K562 (cell line): ENCODE measurements at regions not wholly inside any gene's neighbourhood (a gene's known extent, or its start where the extent isn't known, plus 50 kb on each side); places are given as distances from the start of the nearest gene placed in this dataset.

Experiments
- ATAC-seq: fragments of 200-7000 bp; cut with Tn5 transposase; 3 replicates; pipeline ENCODE4 v1.9.1; 2020; ENCODE audit warnings: moderate library complexity
- BruUV-seq: library from RNA; stranded (reverse); fragments of 400-500 nt; replicated peaks from 2 replicates; lab custom pipeline; 2021; lab: Mats Ljungman, UMichigan
- CTCF ChIA-PET: fragments of 300-600 bp; formaldehyde crosslinking; extraction: SDS; loops from one replicate; lab custom pipeline; 2021; ENCODE audit warnings: low intra/inter-chr PET ratio; lab: Yijun Ruan, JAX
- POLR2A ChIA-PET: fragments of 300-600, 350-650 bp; sonication (Branson Sonifier 250); formaldehyde crosslinking; extraction: SDS; loops from one replicate; lab custom pipeline; 2021; ENCODE audit warnings: antibody characterized with exemption, inconsistent platforms; lab: Yijun Ruan, JAX
- DNase-seq, 4 experiments: peaks; one replicate each; pipeline versions ENCODE4 v3.0.0 to v3.0.0-alpha.2; 2011 to 2018; ENCODE audit warnings: low spot score in 3 of 4, mixed read lengths in 3 of 4; ENCODE audit errors: extremely low read depth in 1 of 4
- FAIRE-seq: peaks from 2 replicates; lab custom pipeline; 2011; peaks lifted over from hg19 to GRCh38; lab: Jason Lieb, UNC
- H2AFZ ChIP-seq: 2 replicates; pipeline ENCODE4 v1.6.0; 2011; ENCODE audit warnings: low read depth, low read length, control low read depth, inconsistent platforms
- H3K27ac ChIP-seq: fragments of 200-600 bp; 3 replicates; pipeline ENCODE4 v1.8.0; 2011; ENCODE audit warnings: low read depth, mild to moderate bottlenecking, control low read depth, inconsistent platforms, low read length, moderate library complexity, mixed read lengths; ENCODE audit errors: extremely low read depth
- H3K27me3 ChIP-seq, 2 experiments: fragments of 300-600 bp in 1 of 2; 2 replicates in 1 of 2; 3 replicates in 1 of 2; pipeline versions ENCODE4 v1.6.0 to v1.8.0; 2011; ENCODE audit warnings: inconsistent platforms in 2 of 2, low read length in 2 of 2, mild to moderate bottlenecking in 1 of 2, mixed read lengths in 1 of 2, moderate library complexity in 1 of 2; ENCODE audit not compliant: control insufficient read depth in 2 of 2, insufficient read depth in 2 of 2
- H3K36me3 ChIP-seq: fragments of 300-600 bp; 3 replicates; pipeline ENCODE4 v1.8.0; 2011; ENCODE audit warnings: mild to moderate bottlenecking, low read length, inconsistent platforms; ENCODE audit not compliant: control insufficient read depth, insufficient read depth
- H3K4me1 ChIP-seq, 2 experiments: fragments of 200-600 bp in 1 of 2; replicated peaks in 1 of 2; 2 replicates in 1 of 2; 3 replicates in 1 of 2; pipeline versions ENCODE4 v1.5.1 to v1.8.0; 2011; ENCODE audit warnings: inconsistent platforms in 2 of 2, low read length in 2 of 2, mild to moderate bottlenecking in 1 of 2, mixed read lengths in 1 of 2, moderate library complexity in 1 of 2; ENCODE audit not compliant: control insufficient read depth in 2 of 2, insufficient read depth in 2 of 2
- H3K4me2 ChIP-seq: 2 replicates; pipeline ENCODE4 v1.6.1; 2011; ENCODE audit warnings: low read length, control low read depth, inconsistent platforms, mixed read lengths; ENCODE audit not compliant: insufficient read depth
- H3K4me3 ChIP-seq: fragments of 200-600 bp; sonication (generic), shearing (Covaris generic); 2 replicates; pipeline ENCODE4 v1.5.1; 2016; ENCODE audit warnings: control low read depth, inconsistent platforms
- H3K79me2 ChIP-seq: fragments of 200-600 bp; 3 replicates; pipeline ENCODE4 v1.8.0; 2011; ENCODE audit warnings: low read length, inconsistent platforms; ENCODE audit not compliant: control insufficient read depth, insufficient read depth
- H3K9ac ChIP-seq, 2 experiments: 2 replicates each; pipeline versions ENCODE4 v1.6.0 to v1.6.1; 2011; ENCODE audit warnings: low read depth in 2 of 2, low read length in 2 of 2, control low read depth in 1 of 2, inconsistent platforms in 1 of 2, mild to moderate bottlenecking in 1 of 2, mixed read lengths in 1 of 2; ENCODE audit not compliant: insufficient read depth in 1 of 2
- H3K9me1 ChIP-seq: one replicate; pipeline ENCODE4 v1.6.0; 2011; ENCODE audit warnings: inconsistent platforms, mild to moderate bottlenecking, low read length, moderate library complexity; ENCODE audit not compliant: control insufficient read depth, insufficient read depth
- H3K9me3 ChIP-seq: replicated peaks from 2 replicates; pipeline ENCODE4 v1.5.1; 2011; ENCODE audit warnings: low read depth, low read length, inconsistent platforms; ENCODE audit not compliant: control insufficient read depth, insufficient read depth
- H4K20me1 ChIP-seq: replicated peaks from 2 replicates; pipeline ENCODE4 v1.6.1; 2011; ENCODE audit warnings: low read length, inconsistent platforms, mixed read lengths; ENCODE audit not compliant: control insufficient read depth, insufficient read depth
- ARID2 ChIP-seq: fragments of 450-650 bp; IDR thresholded peaks from 2 replicates; pipeline ENCODE4 v1.6.1; 2017; ENCODE audit warnings: antibody characterized with exemption, mild to moderate bottlenecking
- FUS ChIP-seq: fragments of 200-400 bp; formaldehyde crosslinking; optimal IDR thresholded peaks from 2 replicates; pipeline ENCODE3; 2017; ENCODE audit warnings: low read depth, low read length
- MLX ChIP-seq, 2 experiments: fragments of 450-650 bp in 1 of 2; sonication (generic) in 1 of 2; formaldehyde crosslinking; conservative IDR thresholded peaks; 2 replicates each; pipeline versions ENCODE4 v1.4.0 to v1.8.1; 2020 to 2022; ENCODE audit warnings: mild to moderate bottlenecking in 1 of 2, missing genetic modification reagents in 1 of 2
- NEUROD1 ChIP-seq: fragments of 150-350 bp; IDR thresholded peaks from 2 replicates; pipeline ENCODE4 v1.6.1; 2014; ENCODE audit warnings: borderline replicate concordance, low read length, low read depth; ENCODE audit not compliant: partially characterized antibody
- NUFIP1 ChIP-seq: fragments of 450-650 bp; IDR thresholded peaks from 2 replicates; pipeline ENCODE4 v1.6.1; 2018; ENCODE audit not compliant: partially characterized antibody
- PML ChIP-seq: IDR thresholded peaks from 2 replicates; pipeline ENCODE4 v1.6.1; 2012; ENCODE audit warnings: low read length, inconsistent platforms
- RAD21 ChIP-seq, 2 experiments: fragments of 250-450 bp in 1 of 2; fragments of 450-650 bp in 1 of 2; sonication (Bioruptor Pico) in 1 of 2; formaldehyde crosslinking in 1 of 2; IDR thresholded peaks in 1 of 2; conservative IDR thresholded peaks in 1 of 2; 2 replicates each; pipeline versions ENCODE4 v1.4.0 to v1.8.0; 2020 to 2022; ENCODE audit warnings: mild to moderate bottlenecking in 2 of 2, moderate library complexity in 1 of 2
- RBM39 ChIP-seq: fragments of 200-400 bp; formaldehyde crosslinking; optimal IDR thresholded peaks from 2 replicates; pipeline ENCODE3; 2018; ENCODE audit warnings: low read depth, low read length
- RNF2 ChIP-seq: sonication (generic); IDR thresholded peaks from 2 replicates; pipeline ENCODE4 v1.6.1; 2016
- SMARCB1 ChIP-seq: IDR thresholded peaks from 2 replicates; pipeline ENCODE4 v1.6.1; 2011; ENCODE audit warnings: improper control_type of control experiment, low read depth; ENCODE audit not compliant: insufficient read length
- SMC3 ChIP-seq: conservative IDR thresholded peaks from 2 replicates; pipeline ENCODE4 v1.6.1; 2011; ENCODE audit warnings: low read depth, low read length, improper control_type of control experiment; ENCODE audit not compliant: insufficient read depth
- ZBTB9 ChIP-seq: fragments of 450-650 bp; formaldehyde crosslinking; IDR thresholded peaks from 2 replicates; pipeline ENCODE4 v1.4.0; 2020; ENCODE audit warnings: mild to moderate bottlenecking, moderate library complexity
- ZNF134 ChIP-seq: fragments of 250-450 bp; sonication (Bioruptor Pico); conservative IDR thresholded peaks from 2 replicates; pipeline ENCODE4 v1.4.0; 2020
- ZNF324 ChIP-seq: fragments of 250-450 bp; sonication (Bioruptor Pico); IDR thresholded peaks from 2 replicates; pipeline ENCODE4 v1.4.0; 2020; ENCODE audit warnings: mild to moderate bottlenecking
- WGBS: fragments of 100-300 bp; shearing (Covaris generic); methylation state at CpG from one replicate; pipeline ENCODE4 v1.1.6; 2016; ENCODE audit warnings: low coverage, mixed read lengths; ENCODE audit not compliant: insufficient coverage; ENCODE audit errors: missing lambda C conversion rate; 5-methylcytosine and 5-hydroxymethylcytosine counted together
- in situ Hi-C: fragments of 300-500 bp; cut with MboI; formaldehyde crosslinking; loops from 4 replicates; pipeline ENCODE4 v1.15.0; 2018; ENCODE audit warnings: inconsistent platforms, mixed read lengths
- intact Hi-C: fragments of 100-400 bp; cut with micrococcal nuclease; formaldehyde crosslinking; loops from 2 replicates; pipeline ENCODE4 v1.14.2; 2022
- TF ChIP-seq, protein P1 (sequence below): fragments of 250-450 bp; sonication (Bioruptor Pico); IDR thresholded peaks from 2 replicates; pipeline ENCODE4 v1.4.0; 2020; ENCODE audit warnings: mild to moderate bottlenecking, moderate library complexity
- TF ChIP-seq, protein P2 (sequence below), 3 experiments: IDR thresholded peaks in 2 of 3; conservative IDR thresholded peaks in 1 of 3; 2 replicates each; pipeline ENCODE4 v1.5.1; 2011 to 2012; ENCODE audit warnings: low read length in 3 of 3, mild to moderate bottlenecking in 3 of 3, control low read depth in 2 of 3, improper control_type of control experiment in 1 of 3, inconsistent platforms in 1 of 3, low read depth in 1 of 3, mixed read lengths in 1 of 3, moderate library complexity in 1 of 3; ENCODE audit not compliant: insufficient read depth in 2 of 3

DNA sequence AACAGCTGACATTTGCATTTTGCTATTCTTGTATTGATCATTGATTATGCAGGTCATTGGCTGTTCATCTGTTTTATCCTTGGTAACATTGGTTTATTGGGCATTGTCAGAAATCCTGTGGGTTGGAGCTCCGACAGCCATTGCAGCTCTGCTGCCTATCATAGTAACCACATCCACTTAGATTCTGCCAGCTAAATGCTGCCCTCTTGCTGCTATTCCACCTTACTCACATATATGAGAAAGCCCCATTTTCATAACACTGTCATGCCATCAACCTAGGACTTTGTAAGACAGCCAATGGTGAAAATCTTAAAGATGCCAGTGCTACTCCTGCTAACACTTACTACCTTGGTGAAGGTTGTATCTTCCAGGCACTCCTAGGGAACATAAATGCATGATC lies 187.3 kb upstream of the CXCL13 start:
- Histone ChIP-seq H3K4me1 (no peaks in the 10 kb centered on the region), H3K9ac (no peak overlapping the region), H3K4me3 (no peak overlapping the region), H2AFZ (no peak overlapping the region), H3K36me3 (no peaks in the 10 kb centered on the region), H3K27ac (no peak overlapping the region), H3K4me2 (no peak overlapping the region), H3K27me3 (peaks cover 0 to 12% of the 10 kb centered on the region in 2 experiments; a peak in 2 of 5 replicates), H3K9me3 (no peaks in the 10 kb centered on the region), H3K9me1 (no peaks in the 10 kb centered on the region), H3K79me2 (no peaks in the 10 kb centered on the region), H4K20me1 (no peaks in the 10 kb centered on the region)
- CTCF ChIA-PET = no interaction called here
- intact Hi-C loops = no loop called here
- FAIRE-seq (no peak), DNase-seq (no peak), ATAC-seq (no peak)
- in situ Hi-C loops = no loop called here
- no peak for TF ChIP-seq ZBTB9 (CRISPR knock-in tag)
- 0 out of 2 replicates have a peak, but pooled peaks have one; percentile 10 for TF ChIP-seq SMC3
- TF ChIP-seq FUS = no peak
- no peak for TF ChIP-seq PML
- TF ChIP-seq ZNF134 (CRISPR knock-in tag) = no peak
- TF ChIP-seq NUFIP1 = no peak
- 0 out of 4 replicates have a peak, but pooled peaks of 1 of the 2 experiments have one; percentile 10 for TF ChIP-seq RAD21 (CRISPR knock-in tag; conservative IDR thresholded peaks at IDR 0.05 in 1 of 2, IDR thresholded peaks at IDR 0.05 in 1 of 2)
- no peak for TF ChIP-seq ARID2
- TF ChIP-seq, protein P1, sequence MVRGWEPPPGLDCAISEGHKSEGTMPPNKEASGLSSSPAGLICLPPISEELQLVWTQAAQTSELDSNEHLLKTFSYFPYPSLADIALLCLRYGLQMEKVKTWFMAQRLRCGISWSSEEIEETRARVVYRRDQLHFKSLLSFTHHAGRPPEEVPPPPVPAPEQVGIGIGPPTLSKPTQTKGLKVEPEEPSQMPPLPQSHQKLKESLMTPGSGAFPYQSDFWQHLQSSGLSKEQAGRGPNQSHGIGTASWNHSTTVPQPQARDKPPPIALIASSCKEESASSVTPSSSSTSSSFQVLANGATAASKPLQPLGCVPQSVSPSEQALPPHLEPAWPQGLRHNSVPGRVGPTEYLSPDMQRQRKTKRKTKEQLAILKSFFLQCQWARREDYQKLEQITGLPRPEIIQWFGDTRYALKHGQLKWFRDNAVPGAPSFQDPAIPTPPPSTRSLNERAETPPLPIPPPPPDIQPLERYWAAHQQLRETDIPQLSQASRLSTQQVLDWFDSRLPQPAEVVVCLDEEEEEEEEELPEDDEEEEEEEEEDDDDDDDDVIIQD (CRISPR knock-in tag) = no peak
- TF ChIP-seq SMARCB1 = no peak
- no peak for TF ChIP-seq ZNF324
- TF ChIP-seq RBM39 = no peak
- no peak for TF ChIP-seq MLX (CRISPR knock-in tag; conservative IDR thresholded peaks at IDR 0.05)
- no peak for TF ChIP-seq RNF2
- no peak for TF ChIP-seq NEUROD1
- TF ChIP-seq, protein P2, sequence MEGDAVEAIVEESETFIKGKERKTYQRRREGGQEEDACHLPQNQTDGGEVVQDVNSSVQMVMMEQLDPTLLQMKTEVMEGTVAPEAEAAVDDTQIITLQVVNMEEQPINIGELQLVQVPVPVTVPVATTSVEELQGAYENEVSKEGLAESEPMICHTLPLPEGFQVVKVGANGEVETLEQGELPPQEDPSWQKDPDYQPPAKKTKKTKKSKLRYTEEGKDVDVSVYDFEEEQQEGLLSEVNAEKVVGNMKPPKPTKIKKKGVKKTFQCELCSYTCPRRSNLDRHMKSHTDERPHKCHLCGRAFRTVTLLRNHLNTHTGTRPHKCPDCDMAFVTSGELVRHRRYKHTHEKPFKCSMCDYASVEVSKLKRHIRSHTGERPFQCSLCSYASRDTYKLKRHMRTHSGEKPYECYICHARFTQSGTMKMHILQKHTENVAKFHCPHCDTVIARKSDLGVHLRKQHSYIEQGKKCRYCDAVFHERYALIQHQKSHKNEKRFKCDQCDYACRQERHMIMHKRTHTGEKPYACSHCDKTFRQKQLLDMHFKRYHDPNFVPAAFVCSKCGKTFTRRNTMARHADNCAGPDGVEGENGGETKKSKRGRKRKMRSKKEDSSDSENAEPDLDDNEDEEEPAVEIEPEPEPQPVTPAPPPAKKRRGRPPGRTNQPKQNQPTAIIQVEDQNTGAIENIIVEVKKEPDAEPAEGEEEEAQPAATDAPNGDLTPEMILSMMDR (IDR thresholded peaks at IDR 0.05 in 2 of 3, conservative IDR thresholded peaks at IDR 0.05 in 1 of 3; ENCODE audit: insufficient read depth in 2 of 3, low read depth in 1 of 3, low read length in 3 of 3) = peak in 2 of 3 experiments; percentile 13 to 44; a peak in 2 of 6 replicates
- POLR2A ChIA-PET = interaction anchor here (1.1 kb wide), 1 partner anchor 9 kb away, joined by 3 read pairs; no protein-coding TSS in a partner anchor
- WGBS = 0% methylated on average over 1 of the region's 1 CpG
- no TSS peak for BruUV-seq
